Sigmoid colon (tissue), 6 donors: ENCODE measurements at regions not wholly inside any gene's neighbourhood (a gene's known extent, or its start where the extent isn't known, plus 50 kb on each side); places are given as distances from the start of the nearest gene placed in this dataset.

Experiments
- DNase-seq: peaks from one replicate; pipeline ENCODE4 v3.0.0-alpha.2; 2019
- H3K27ac ChIP-seq, 4 donors: fragments of 200-600 bp; sonication (generic); one replicate each; pipeline ENCODE4 v1.5.1; 2016 to 2019; ENCODE audit warnings: mild to moderate bottlenecking in 1 of 4
- H3K27me3 ChIP-seq, 3 donors: fragments of 200-600 bp; sonication (generic); one replicate each; pipeline ENCODE4 v1.5.1; 2019; ENCODE audit warnings: mild to moderate bottlenecking in 1 of 3
- H3K36me3 ChIP-seq, 4 donors: fragments of 200-600 bp; sonication (generic); one replicate each; pipeline ENCODE4 v1.5.1; 2016 to 2019
- H3K4me1 ChIP-seq, 4 donors: fragments of 200-600 bp; sonication (generic); one replicate each; pipeline ENCODE4 v1.5.1; 2017 to 2019
- H3K4me3 ChIP-seq, 4 donors: fragments of 200-600 bp; sonication (generic); one replicate each; pipeline ENCODE4 v1.5.1; 2017 to 2019; ENCODE audit warnings: mild to moderate bottlenecking in 2 of 4, moderate library complexity in 1 of 4
- H3K9me3 ChIP-seq, 4 donors: fragments of 200-600 bp in 3 of 4; sonication (generic) in 3 of 4; one replicate each; pipeline versions ENCODE4 v1.5.1 to v1.6.1; 2013 to 2019
- CTCF ChIP-seq, 4 experiments: fragments of 450-650 bp in 3 of 4; fragments of 200-600 bp in 1 of 4; IDR thresholded peaks; one replicate each; pipeline ENCODE4 v1.5.1; 2016 to 2019; ENCODE audit warnings: antibody characterized with exemption in 4 of 4, mild to moderate bottlenecking in 3 of 4, moderate library complexity in 2 of 4
- EP300 ChIP-seq, 4 donors: sonication (generic); formaldehyde crosslinking; IDR thresholded peaks; one replicate each; pipeline ENCODE4 v1.6.1; 2017; ENCODE audit warnings: antibody characterized with exemption in 4 of 4
- POLR2A ChIP-seq, 2 donors: fragments of 450-650 bp; IDR thresholded peaks; one replicate each; pipeline ENCODE4 v1.6.1; 2016; ENCODE audit warnings: antibody characterized with exemption in 2 of 2, mild to moderate bottlenecking in 2 of 2, moderate library complexity in 2 of 2
- POLR2AphosphoS5 ChIP-seq, 4 donors: sonication (generic); formaldehyde crosslinking; IDR thresholded peaks; one replicate each; pipeline ENCODE4 v1.6.1; 2017; ENCODE audit warnings: antibody characterized with exemption in 4 of 4
- WGBS, 2 donors: extraction: QIAGEN DNeasy Blood & Tissue Kit; methylation state at CpG; one replicate each; pipeline ENCODE4 v1.1.7; 2013; 5-methylcytosine and 5-hydroxymethylcytosine counted together
- intact Hi-C: fragments of 100-400 bp; cut with DNase I; formaldehyde crosslinking; loops from one replicate; pipeline ENCODE4 v1.15.1; 2023
- donor health status: healthy with polysubstance abuse.
- donor health status: healthy.

- 84 to 86% methylated on average over 11 of the region's 11 CpGs for WGBS, 2 donors
- Histone ChIP-seq H3K9me3 (peaks cover 0 to 5% (median 1%) of the 10 kb centered on the region in 4 donors), H3K4me3 (no peak overlapping the region), H3K27me3 (peaks cover 0 to 34% (median 0%) of the 10 kb centered on the region in 3 donors), H3K4me1 (peaks cover 0 to 4% (median 0%) of the 10 kb centered on the region in 4 donors), H3K36me3 (no peaks in the 10 kb centered on the region), H3K27ac (no peak overlapping the region)
- intact Hi-C loops = no loop called here
- no peak for DNase-seq
- TF ChIP-seq POLR2A (IDR thresholded peaks at IDR 0.05) = no peak
- TF ChIP-seq POLR2AphosphoS5 (IDR thresholded peaks at IDR 0.05) = no peak
- no peak for TF ChIP-seq EP300 (IDR thresholded peaks at IDR 0.05)
- no peak for TF ChIP-seq CTCF (IDR thresholded peaks at IDR 0.05)
These were observed 173.8 kb upstream of the IRX3 start for GRCh38 chr16:54460263-54460860.

- intact Hi-C loops = no loop called here
- H3K4me3 ChIP-seq = no peak overlapping the region
- H3K36me3 ChIP-seq = no peaks in the 10 kb centered on the region
- peaks cover 0 to 5% (median 1%) of the 10 kb centered on the region in 4 donors for H3K9me3 ChIP-seq
- H3K27me3 ChIP-seq = peaks cover 0 to 34% (median 0%) of the 10 kb centered on the region in 3 donors
- 64 to 81% methylated on average over 13 of the region's 13 CpGs for WGBS, 2 donors
- H3K4me1 ChIP-seq = peaks cover 0 to 10% (median 0%) of the 10 kb centered on the region in 4 donors
- TF ChIP-seq EP300 (IDR thresholded peaks at IDR 0.05) (no peak), CTCF (IDR thresholded peaks at IDR 0.05) (no peak), POLR2AphosphoS5 (IDR thresholded peaks at IDR 0.05) (no peak)
- H3K27ac ChIP-seq = no peak overlapping the region
- no peak for DNase-seq
These were observed 173.1 kb upstream of the IRX3 start for GRCh38 chr16:54459509-54460262.

GRCh38 chr16:54458923-54459322 lies 172.3 kb upstream of the IRX3 start:
- H3K27ac ChIP-seq = no peak overlapping the region
- peaks cover 0 to 37% (median 0%) of the 10 kb centered on the region in 3 donors for H3K27me3 ChIP-seq
- WGBS, 2 donors = 43 to 69% methylated on average over 1 of the region's 1 CpG
- DNase-seq = no peak
- no peaks in the 10 kb centered on the region for H3K36me3 ChIP-seq
- TF ChIP-seq POLR2AphosphoS5 (IDR thresholded peaks at IDR 0.05) = no peak
- TF ChIP-seq POLR2A (IDR thresholded peaks at IDR 0.05) = no peak
- no peak for TF ChIP-seq EP300 (IDR thresholded peaks at IDR 0.05)
- no peak for TF ChIP-seq CTCF (IDR thresholded peaks at IDR 0.05)
- intact Hi-C loops = no loop called here
- H3K9me3 ChIP-seq = peaks cover 0 to 5% (median 1%) of the 10 kb centered on the region in 4 donors
- H3K4me1 ChIP-seq = peaks cover 0 to 10% (median 0%) of the 10 kb centered on the region in 4 donors
- no peak overlapping the region for H3K4me3 ChIP-seq

GRCh38 chr16:54456291-54456690 lies 169.7 kb upstream of the IRX3 start:
- no peaks in the 10 kb centered on the region for H3K36me3 ChIP-seq
- H3K4me3 ChIP-seq = no peak overlapping the region
- H3K4me1 ChIP-seq = peaks cover 0 to 10% (median 0%) of the 10 kb centered on the region in 4 donors
- H3K27me3 ChIP-seq = peaks cover 0 to 37% (median 0%) of the 10 kb centered on the region in 3 donors
- intact Hi-C loops = no loop called here
- no peaks in the 10 kb centered on the region for H3K9me3 ChIP-seq
- TF ChIP-seq POLR2AphosphoS5 (IDR thresholded peaks at IDR 0.05) (no peak), CTCF (IDR thresholded peaks at IDR 0.05) (no peak), EP300 (IDR thresholded peaks at IDR 0.05) (no peak), POLR2A (IDR thresholded peaks at IDR 0.05) (no peak)
- H3K27ac ChIP-seq = no peak overlapping the region
- no peak for DNase-seq
- WGBS, 2 donors = 65% methylated on average over 4 of the region's 4 CpGs
